Astrocyte (in vitro differentiated cells and primary cell): ENCODE measurements at regions not wholly inside any gene's neighbourhood (a gene's known extent, or its start where the extent isn't known, plus 50 kb on each side); places are given as distances from the start of the nearest gene placed in this dataset.

ENCODE experiments used
- DNase-seq: peaks from one replicate; pipeline ENCODE4 v3.0.0-alpha.2; 2010; ENCODE audit warnings: low read depth
- FAIRE-seq: peaks from 2 replicates; lab custom pipeline; 2011; peaks lifted over from hg19 to GRCh38; lab: Jason Lieb, UNC
- H2AFZ ChIP-seq: 2 replicates; pipeline ENCODE4 v1.6.0; 2012; ENCODE audit warnings: low read depth, low read length, inconsistent platforms
- H3K27ac ChIP-seq: 2 replicates; pipeline ENCODE4 v1.5.1; 2011; ENCODE audit warnings: low read depth, low read length, inconsistent platforms
- H3K27me3 ChIP-seq: 2 replicates; pipeline ENCODE4 v1.6.0; 2011; ENCODE audit warnings: low read length, inconsistent platforms; ENCODE audit not compliant: insufficient read depth
- H3K36me3 ChIP-seq: 2 replicates; pipeline ENCODE4 v1.5.1; 2011; ENCODE audit warnings: low read length, inconsistent platforms; ENCODE audit not compliant: insufficient read depth
- H3K4me1 ChIP-seq: 2 replicates; pipeline ENCODE4 v1.5.1; 2011; ENCODE audit warnings: low read length, inconsistent platforms; ENCODE audit not compliant: insufficient read depth
- H3K4me2 ChIP-seq: 2 replicates; pipeline ENCODE4 v1.6.0; 2012; ENCODE audit warnings: low read length, inconsistent platforms
- H3K4me3 ChIP-seq: 2 replicates; pipeline ENCODE4 v1.5.1; 2011; ENCODE audit warnings: low read depth, mild to moderate bottlenecking, low read length, inconsistent platforms; ENCODE audit not compliant: insufficient read depth
- H3K79me2 ChIP-seq: 2 replicates; pipeline ENCODE4 v1.6.0; 2012; ENCODE audit warnings: mild to moderate bottlenecking, low read length, inconsistent platforms; ENCODE audit not compliant: insufficient read depth
- H3K9ac ChIP-seq: 2 replicates; pipeline ENCODE4 v1.6.0; 2012; ENCODE audit warnings: mild to moderate bottlenecking, low read length, inconsistent platforms
- H3K9me3 ChIP-seq: 2 replicates; pipeline ENCODE4 v1.5.1; 2012; ENCODE audit warnings: low read depth, mild to moderate bottlenecking, low read length, inconsistent platforms; ENCODE audit not compliant: insufficient read depth
- H4K20me1 ChIP-seq: 2 replicates; pipeline ENCODE4 v1.6.0; 2012; ENCODE audit warnings: low read length, inconsistent platforms; ENCODE audit not compliant: insufficient read depth
- H3K27ac Mint-ChIP-seq: one replicate; pipeline ENCODE4 v1.8.0; 2021; ENCODE audit warnings: mild to moderate bottlenecking, mixed read lengths; ENCODE audit not compliant: unreplicated experiment
- H3K27me3 Mint-ChIP-seq: one replicate; pipeline ENCODE4 v1.8.0; 2021; ENCODE audit warnings: low read depth, mixed read lengths; ENCODE audit not compliant: unreplicated experiment
- H3K36me3 Mint-ChIP-seq: one replicate; pipeline ENCODE4 v1.8.0; 2021; ENCODE audit warnings: low read depth, mixed read lengths; ENCODE audit not compliant: unreplicated experiment
- H3K4me1 Mint-ChIP-seq: one replicate; pipeline ENCODE4 v1.8.0; 2021; ENCODE audit warnings: low read depth, mixed read lengths; ENCODE audit not compliant: unreplicated experiment
- H3K4me3 Mint-ChIP-seq: one replicate; pipeline ENCODE4 v1.8.0; 2021; ENCODE audit warnings: mild to moderate bottlenecking, moderate library complexity, mixed read lengths; ENCODE audit not compliant: unreplicated experiment
- H3K9me3 Mint-ChIP-seq: one replicate; pipeline ENCODE4 v1.8.0; 2021; ENCODE audit warnings: mild to moderate bottlenecking, mixed read lengths; ENCODE audit not compliant: unreplicated experiment
- CTCF ChIP-seq: IDR thresholded peaks from 2 replicates; pipeline ENCODE4 v1.5.1; 2011; ENCODE audit warnings: low read depth, mild to moderate bottlenecking, inconsistent platforms, low read length, moderate library complexity; ENCODE audit not compliant: insufficient read depth
- EZH2 ChIP-seq: IDR thresholded peaks from 2 replicates; pipeline ENCODE4 v1.6.1; 2012; ENCODE audit warnings: mild to moderate bottlenecking, low read length, inconsistent platforms; ENCODE audit not compliant: insufficient read depth

- H3K4me1 Mint-ChIP-seq = no peaks in the 10 kb centered on the region
- Histone ChIP-seq H4K20me1 (no peaks in the 10 kb centered on the region), H3K4me1 (no peaks in the 10 kb centered on the region), H3K79me2 (no peaks in the 10 kb centered on the region), H2AFZ (no peak overlapping the region), H3K9me3 (no peaks in the 10 kb centered on the region), H3K27me3 (no peaks in the 10 kb centered on the region), H3K4me2 (no peak overlapping the region), H3K4me3 (no peak overlapping the region), H3K36me3 (no peaks in the 10 kb centered on the region), H3K9ac (no peak overlapping the region), H3K27ac (no peak overlapping the region)
- no peaks in the 10 kb centered on the region for H3K27me3 Mint-ChIP-seq
- DNase-seq (peak; percentile 0), FAIRE-seq (no peak)
- no peak overlapping the region for H3K27ac Mint-ChIP-seq
- peaks cover 5% of the 10 kb centered on the region for H3K9me3 Mint-ChIP-seq
- no peak overlapping the region for H3K4me3 Mint-ChIP-seq
- TF ChIP-seq CTCF (no peak), EZH2 (no peak)
- H3K36me3 Mint-ChIP-seq = peaks cover 3% of the 10 kb centered on the region
These were observed 217.6 kb upstream of the HDDC2 start for GRCh38 chr6:125519367-125519766.

GRCh38 chr6:125524356-125524755 is 222.6 kb upstream of the HDDC2 start:
- Mint-ChIP-seq H3K9me3 (peaks cover 5% of the 10 kb centered on the region), H3K27me3 (no peaks in the 10 kb centered on the region), H3K4me3 (no peak overlapping the region), H3K36me3 (no peaks in the 10 kb centered on the region), H3K4me1 (peaks cover 12% of the 10 kb centered on the region), H3K27ac (no peak overlapping the region)
- no peak overlapping the region for H3K4me3 ChIP-seq
- H3K79me2 ChIP-seq = no peaks in the 10 kb centered on the region
- H3K27me3 ChIP-seq = no peaks in the 10 kb centered on the region
- no peak overlapping the region for H2AFZ ChIP-seq
- H3K27ac ChIP-seq = no peak overlapping the region
- H3K4me1 ChIP-seq = peaks cover 3% of the 10 kb centered on the region
- no peaks in the 10 kb centered on the region for H4K20me1 ChIP-seq
- no peaks in the 10 kb centered on the region for H3K36me3 ChIP-seq
- no peaks in the 10 kb centered on the region for H3K9me3 ChIP-seq
- TF ChIP-seq EZH2 (no peak), CTCF (no peak)
- no peak overlapping the region for H3K4me2 ChIP-seq
- no peak for DNase-seq
- H3K9ac ChIP-seq = no peak overlapping the region
- FAIRE-seq = no peak

GRCh38 chr6:125526007-125526720 is 223.3 kb upstream of the HEY2 start:
- TF ChIP-seq CTCF = no peak
- no peak for TF ChIP-seq EZH2
- Histone ChIP-seq H3K4me2 (no peak overlapping the region), H3K4me1 (peaks cover 3% of the 10 kb centered on the region), H3K4me3 (no peak overlapping the region), H2AFZ (no peak overlapping the region), H3K27ac (no peak overlapping the region), H3K27me3 (no peaks in the 10 kb centered on the region), H4K20me1 (no peaks in the 10 kb centered on the region), H3K79me2 (no peaks in the 10 kb centered on the region), H3K9ac (no peak overlapping the region), H3K9me3 (no peaks in the 10 kb centered on the region), H3K36me3 (no peaks in the 10 kb centered on the region)
- DNase-seq (no peak), FAIRE-seq (no peak)
- Mint-ChIP-seq H3K4me1 (peaks cover 13% of the 10 kb centered on the region), H3K36me3 (no peaks in the 10 kb centered on the region), H3K27ac (no peak overlapping the region), H3K4me3 (no peak overlapping the region), H3K27me3 (peaks cover 2% of the 10 kb centered on the region), H3K9me3 (no peaks in the 10 kb centered on the region)
